22Rv1 (cell line): ENCODE measurements at regions not wholly inside any gene's neighbourhood (a gene's known extent, or its start where the extent isn't known, plus 50 kb on each side); places are given as distances from the start of the nearest gene placed in this dataset.

Experiments
- CTCF ChIP-seq: fragments of 450-650 bp; IDR thresholded peaks from 2 replicates; pipeline ENCODE4 v1.5.1; 2017; ENCODE audit warnings: mild to moderate bottlenecking
- ZFX ChIP-seq: fragments of 450-650 bp; IDR thresholded peaks from 2 replicates; pipeline ENCODE4 v1.6.1; 2017; ENCODE audit warnings: antibody characterized with exemption, borderline replicate concordance

GRCh38 chr7:152528612-152529011 lies 92.8 kb upstream of the KMT2C start:
- TF ChIP-seq CTCF: no peak
- no peak for TF ChIP-seq ZFX
